ENCODE measurements at regions not wholly inside any gene's neighbourhood (a gene's known extent, or its start where the extent isn't known, plus 50 kb on each side); places are given as distances from the start of the nearest gene placed in this dataset.

- no peak for TF ChIP-seq CTCF (IDR thresholded peaks at IDR 0.05; ENCODE audit: control extremely low read depth in 1 of 3, insufficient read depth in 1 of 3, low read depth in 1 of 3, low read length in 3 of 3)
- no peak for TF ChIP-seq POLR2AphosphoS5 (IDR thresholded peaks at IDR 0.05; ENCODE audit: low read depth, low read length)
- no peak for TF ChIP-seq JUND (IDR thresholded peaks at IDR 0.05; ENCODE audit: low read length)
- no peak for TF ChIP-seq CHD2 (IDR thresholded peaks at IDR 0.05; ENCODE audit: low read length)
- TF ChIP-seq EZH2 (IDR thresholded peaks at IDR 0.05; ENCODE audit: low read depth, low read length, severe bottlenecking), result no peak
- TF ChIP-seq SUZ12 (IDR thresholded peaks at IDR 0.05; ENCODE audit: low read length), result no peak
- no peak for TF ChIP-seq CREB1 (IDR thresholded peaks at IDR 0.05)
- no peak for TF ChIP-seq YY1 (IDR thresholded peaks at IDR 0.05; ENCODE audit: low read depth, low read length)
- no peak for TF ChIP-seq TAF1 (IDR thresholded peaks at IDR 0.05; ENCODE audit: low read depth, low read length)
- no peak for TF ChIP-seq PHF8 (conservative IDR thresholded peaks at IDR 0.05; ENCODE audit: low read depth, low read length)
- no peak for TF ChIP-seq RNF2 (IDR thresholded peaks at IDR 0.05; ENCODE audit: borderline replicate concordance, low read depth, low read length, missing control alignments, poor library complexity, severe bottlenecking)
- TF ChIP-seq BRCA1 (IDR thresholded peaks at IDR 0.05; ENCODE audit: low read depth, low read length), result no peak
These were observed 668.2 kb downstream of the DHX35 start for GRCh38 chr20:39630215-39630908.
